ENCODE measurements at regions not wholly inside any gene's neighbourhood (a gene's known extent, or its start where the extent isn't known, plus 50 kb on each side); places are given as distances from the start of the nearest gene placed in this dataset.

DNA sequence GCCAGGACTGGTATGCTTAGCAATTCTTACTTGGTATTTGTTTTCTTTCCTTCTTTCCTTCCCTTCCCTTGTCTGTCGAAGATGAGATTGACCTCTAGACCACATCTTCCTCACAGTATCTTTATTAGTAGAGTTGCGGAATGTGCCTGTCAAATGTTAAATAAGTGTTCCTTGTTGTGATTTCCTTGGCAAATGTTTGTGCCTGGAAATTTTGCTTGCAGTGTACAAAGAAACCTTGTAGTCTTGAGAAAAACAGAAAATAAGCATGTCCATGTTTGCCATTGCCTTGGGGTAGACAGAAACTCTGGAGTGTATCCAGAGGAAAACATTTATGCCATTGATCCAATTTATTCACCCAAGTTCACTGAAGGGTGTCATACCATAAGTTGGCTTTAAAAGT is 79.5 kb upstream of the ZNF385D start:
- WGBS, 2 donors, result 61 to 72% methylated on average over 2 of the region's 2 CpGs
- intact Hi-C loops (cut with DNase I), result no loop called here
- no peak for DNase-seq
- no peaks in the 10 kb centered on the region for H3K4me1 ChIP-seq
- H3K27ac ChIP-seq, result no peak overlapping the region
- TF ChIP-seq, protein P1, sequence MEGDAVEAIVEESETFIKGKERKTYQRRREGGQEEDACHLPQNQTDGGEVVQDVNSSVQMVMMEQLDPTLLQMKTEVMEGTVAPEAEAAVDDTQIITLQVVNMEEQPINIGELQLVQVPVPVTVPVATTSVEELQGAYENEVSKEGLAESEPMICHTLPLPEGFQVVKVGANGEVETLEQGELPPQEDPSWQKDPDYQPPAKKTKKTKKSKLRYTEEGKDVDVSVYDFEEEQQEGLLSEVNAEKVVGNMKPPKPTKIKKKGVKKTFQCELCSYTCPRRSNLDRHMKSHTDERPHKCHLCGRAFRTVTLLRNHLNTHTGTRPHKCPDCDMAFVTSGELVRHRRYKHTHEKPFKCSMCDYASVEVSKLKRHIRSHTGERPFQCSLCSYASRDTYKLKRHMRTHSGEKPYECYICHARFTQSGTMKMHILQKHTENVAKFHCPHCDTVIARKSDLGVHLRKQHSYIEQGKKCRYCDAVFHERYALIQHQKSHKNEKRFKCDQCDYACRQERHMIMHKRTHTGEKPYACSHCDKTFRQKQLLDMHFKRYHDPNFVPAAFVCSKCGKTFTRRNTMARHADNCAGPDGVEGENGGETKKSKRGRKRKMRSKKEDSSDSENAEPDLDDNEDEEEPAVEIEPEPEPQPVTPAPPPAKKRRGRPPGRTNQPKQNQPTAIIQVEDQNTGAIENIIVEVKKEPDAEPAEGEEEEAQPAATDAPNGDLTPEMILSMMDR (IDR thresholded peaks at IDR 0.05), result no peak
- TF ChIP-seq POLR2A (IDR thresholded peaks at IDR 0.05), result no peak
- TF ChIP-seq EP300 (IDR thresholded peaks at IDR 0.05), result no peak
- TF ChIP-seq POLR2AphosphoS5 (IDR thresholded peaks at IDR 0.05), result no peak
- H3K36me3 ChIP-seq, result no peaks in the 10 kb centered on the region
- no peak overlapping the region for H3K4me3 ChIP-seq
- no peaks in the 10 kb centered on the region for H3K27me3 ChIP-seq
- H3K9me3 ChIP-seq, result no peaks in the 10 kb centered on the region

DNA sequence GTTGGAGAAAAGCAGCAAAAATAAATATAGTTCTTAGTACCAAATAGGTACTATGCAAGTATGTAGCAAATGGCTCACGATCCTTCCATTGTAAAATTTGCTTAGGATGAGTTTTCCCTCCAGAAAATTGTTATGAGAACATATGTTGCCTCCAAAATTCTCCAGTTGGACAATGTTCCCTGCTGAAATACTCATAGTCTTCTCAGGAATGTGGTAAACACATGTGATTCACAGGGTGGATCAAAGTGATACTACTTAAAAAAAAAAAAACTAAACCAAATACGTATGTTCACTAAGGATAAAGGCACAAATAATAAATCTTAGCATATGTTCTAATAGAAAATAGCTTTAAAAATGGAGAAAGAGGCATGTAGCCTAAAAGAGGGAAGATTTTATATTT is 84.3 kb upstream of the ZNF385D start:
- 54 to 80% methylated on average over 2 of the region's 2 CpGs for WGBS, 2 donors
- H3K9me3 ChIP-seq, result no peaks in the 10 kb centered on the region

DNA sequence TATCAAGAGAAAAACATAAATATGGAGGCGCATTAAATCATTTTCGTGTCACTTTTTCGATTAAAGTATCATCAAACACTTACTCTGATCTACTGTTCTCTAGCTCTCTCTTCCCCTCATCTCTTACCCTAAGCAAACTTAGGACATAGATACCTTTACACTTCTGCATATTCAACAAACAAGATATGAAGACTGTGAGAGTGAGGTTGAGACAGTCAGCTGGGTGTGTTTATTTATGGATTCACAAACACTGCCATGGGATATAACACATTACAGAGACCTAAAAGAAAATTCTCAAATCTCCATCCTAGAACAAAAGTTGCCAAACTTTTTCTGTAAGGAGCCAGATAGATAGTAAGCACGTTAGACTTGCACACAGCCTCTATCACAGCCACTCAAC is 85.2 kb upstream of the ZNF385D start:
- no peaks in the 10 kb centered on the region for H3K9me3 ChIP-seq
- H3K4me3 ChIP-seq, result no peak overlapping the region
- 72 to 82% methylated on average over 4 of the region's 4 CpGs for WGBS, 2 donors
- no peaks in the 10 kb centered on the region for H3K36me3 ChIP-seq
- H3K27me3 ChIP-seq, result no peaks in the 10 kb centered on the region
- TF ChIP-seq POLR2A (IDR thresholded peaks at IDR 0.05) (no peak), EP300 (IDR thresholded peaks at IDR 0.05) (no peak)
- TF ChIP-seq, protein P1 (IDR thresholded peaks at IDR 0.05), result no peak
- H3K4me1 ChIP-seq, result no peaks in the 10 kb centered on the region
- intact Hi-C loops (cut with DNase I), result no loop called here
- no peak overlapping the region for H3K27ac ChIP-seq
- DNase-seq, result no peak

More for the DNA sequence above, 84.3 kb upstream of the ZNF385D start:
- no peak overlapping the region for H3K4me3 ChIP-seq
- H3K27me3 ChIP-seq, result no peaks in the 10 kb centered on the region
- no peaks in the 10 kb centered on the region for H3K36me3 ChIP-seq
- H3K4me1 ChIP-seq, result no peaks in the 10 kb centered on the region
- H3K27ac ChIP-seq, result no peak overlapping the region
- intact Hi-C loops (cut with DNase I), result no loop called here
- DNase-seq, result no peak
- no peak for TF ChIP-seq EP300 (IDR thresholded peaks at IDR 0.05)
- no peak for TF ChIP-seq POLR2A (IDR thresholded peaks at IDR 0.05)
- no peak for TF ChIP-seq POLR2AphosphoS5 (IDR thresholded peaks at IDR 0.05)
- TF ChIP-seq, protein P1 (IDR thresholded peaks at IDR 0.05), result no peak

DNA sequence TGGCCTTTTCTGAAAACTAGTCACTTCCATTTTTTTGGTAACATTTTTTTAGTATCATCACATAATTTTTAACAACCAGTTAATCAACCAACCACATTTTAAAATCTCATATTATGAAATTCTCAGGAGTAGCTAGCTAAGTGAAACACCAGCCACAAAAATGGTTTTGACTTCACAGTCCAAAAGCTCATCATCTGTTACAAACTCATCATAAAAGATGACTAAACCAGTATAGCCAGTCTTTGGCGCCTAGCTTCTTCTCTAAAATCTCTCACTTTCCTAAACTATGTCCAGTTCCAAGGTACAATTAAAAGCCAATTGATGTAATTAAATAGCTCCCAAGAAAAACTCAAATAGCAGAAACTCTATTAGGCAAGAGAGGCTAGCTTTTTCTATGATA is 88.2 kb upstream of the ZNF385D start:
- Histone ChIP-seq H3K4me1 (no peaks in the 10 kb centered on the region), H3K4me3 (no peak overlapping the region), H3K9me3 (no peaks in the 10 kb centered on the region), H3K27ac (peak overlapping the region in 1 of 4 donors; percentile 62), H3K27me3 (no peaks in the 10 kb centered on the region), H3K36me3 (no peaks in the 10 kb centered on the region)
- DNase-seq, result no peak
- intact Hi-C loops (cut with DNase I), result no loop called here
- 82 to 89% methylated on average over 1 of the region's 1 CpG for WGBS, 2 donors
- TF ChIP-seq POLR2A (IDR thresholded peaks at IDR 0.05) (no peak), EP300 (IDR thresholded peaks at IDR 0.05) (no peak), POLR2AphosphoS5 (IDR thresholded peaks at IDR 0.05) (no peak)
- TF ChIP-seq, protein P1 (IDR thresholded peaks at IDR 0.05), result no peak

DNA sequence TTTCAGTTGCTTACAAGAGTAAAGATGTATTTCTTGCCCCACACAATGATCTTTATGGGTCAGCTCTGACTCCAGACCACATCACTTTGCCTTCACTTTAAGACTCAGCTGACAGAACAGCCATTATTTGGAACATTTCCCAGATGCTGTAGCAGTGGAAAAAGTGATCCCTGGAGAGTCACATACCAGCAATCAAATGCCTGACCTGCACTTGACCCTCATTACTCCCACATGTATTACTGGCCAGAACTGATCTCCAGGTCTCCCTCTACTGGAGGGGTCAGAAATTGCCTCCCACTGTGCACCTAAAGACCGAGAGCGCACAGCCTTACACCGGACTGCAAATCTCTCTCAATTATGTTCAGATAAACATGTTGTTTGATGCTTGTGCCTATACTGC is 88.6 kb upstream of the ZNF385D start:
- TF ChIP-seq POLR2A (IDR thresholded peaks at IDR 0.05) (no peak), EP300 (IDR thresholded peaks at IDR 0.05) (no peak), POLR2AphosphoS5 (IDR thresholded peaks at IDR 0.05) (no peak)
- Histone ChIP-seq H3K4me3 (no peak overlapping the region), H3K9me3 (no peaks in the 10 kb centered on the region), H3K27me3 (no peaks in the 10 kb centered on the region), H3K27ac (peak overlapping the region in 1 of 4 donors; percentile 62), H3K4me1 (no peaks in the 10 kb centered on the region), H3K36me3 (no peaks in the 10 kb centered on the region)
- 95 to 96% methylated on average over 3 of the region's 3 CpGs for WGBS, 2 donors
- intact Hi-C loops (cut with DNase I), result no loop called here
- no peak for DNase-seq
